Hematopoietic multipotent progenitor cell treated with erythropoietin and hydrocortisone succinate and interleukin-3 and kit ligand, for 4 days (in vitro differentiated cells): ENCODE measurements at regions not wholly inside any gene's neighbourhood (a gene's known extent, or its start where the extent isn't known, plus 50 kb on each side); places are given as distances from the start of the nearest gene placed in this dataset.
A peak's percentile ranks its signal among the peaks of the same experiment; 100 is the strongest.
"Not testable (repeated sequence)": the region's sequence is repeated elsewhere in the genome, so short reads cannot be mapped to it uniquely, and the experiment has no call there.

Source experiments
- DNase-seq: peaks from one replicate; pipeline ENCODE4 v3.0.0-alpha.2; 2015

- DNase-seq, result no peak
Measured at GRCh38 chr13:40345654-40346372, 320.6 kb downstream of the FOXO1 start.

GRCh38 chr13:40346592-40346991 is 319.8 kb downstream of the FOXO1 start:
- DNase-seq, result no peak

GRCh38 chr13:40348096-40348679 is 318.3 kb downstream of the FOXO1 start:
- no peak for DNase-seq

- peak; percentile 67 for DNase-seq
Measured at GRCh38 chr13:40350283-40350992, 316.0 kb downstream of the FOXO1 start.

GRCh38 chr13:40351537-40352379 is 314.7 kb downstream of the FOXO1 start:
- no peak for DNase-seq

- no peak for DNase-seq
Measured at GRCh38 chr13:40352380-40352778, 314.1 kb downstream of the FOXO1 start.

- no peak for DNase-seq
Measured at GRCh38 chr13:40352802-40353562, 313.5 kb downstream of the FOXO1 start.

GRCh38 chr13:40355126-40355724 is 311.2 kb downstream of the FOXO1 start:
- DNase-seq, result no peak

- DNase-seq, result no peak
Measured at GRCh38 chr13:40356011-40356410, 310.4 kb downstream of the FOXO1 start.

- not testable (repeated sequence) for DNase-seq
Measured at GRCh38 chr13:40356458-40356857, 310.0 kb downstream of the FOXO1 start.

- no peak for DNase-seq
Measured at GRCh38 chr13:40362502-40362901, 303.9 kb downstream of the FOXO1 start.

GRCh38 chr13:40363653-40364052 is 302.8 kb downstream of the FOXO1 start:
- DNase-seq, result no peak

- no peak for DNase-seq
Measured at GRCh38 chr13:40366119-40366518, 300.3 kb downstream of the FOXO1 start.

- DNase-seq, result no peak
Measured at GRCh38 chr13:40368127-40368891, 298.1 kb downstream of the FOXO1 start.

- DNase-seq, result no peak
Measured at GRCh38 chr13:40370661-40371060, 295.8 kb downstream of the FOXO1 start.

- no peak for DNase-seq
Measured at GRCh38 chr13:40371531-40372125, 294.8 kb downstream of the FOXO1 start.

- DNase-seq, result not testable (repeated sequence)
Measured at GRCh38 chr13:40373608-40374007, 292.8 kb downstream of the FOXO1 start.

GRCh38 chr13:40375489-40376171 is 290.8 kb downstream of the FOXO1 start:
- DNase-seq, result no peak

- DNase-seq, result no peak
Measured at GRCh38 chr13:40376296-40376849, 290.1 kb downstream of the FOXO1 start.
